KOPT-K1 (cell line): ENCODE measurements at regions not wholly inside any gene's neighbourhood (a gene's known extent, or its start where the extent isn't known, plus 50 kb on each side); places are given as distances from the start of the nearest gene placed in this dataset.
"Not testable (repeated sequence)": the region's sequence is repeated elsewhere in the genome, so short reads cannot be mapped to it uniquely, and the experiment has no call there.

Experiments
- H3K27ac ChIP-seq: fragments of 200-600 bp; sonication (generic); 2 replicates; pipeline ENCODE4 v1.5.1; 2016; ENCODE audit warnings: antibody characterized with exemption, mild to moderate bottlenecking, low read depth, low read length; ENCODE audit not compliant: poor library complexity, severe bottlenecking
- H3K36me3 ChIP-seq: fragments of 200-600 bp; sonication (generic); 2 replicates; pipeline ENCODE4 v1.5.1; 2017; ENCODE audit warnings: antibody characterized with exemption, mild to moderate bottlenecking, low read length, moderate library complexity; ENCODE audit not compliant: insufficient read depth
- H3K9me3 ChIP-seq: fragments of 200-600 bp; sonication (generic); 2 replicates; pipeline ENCODE4 v1.5.1; 2017; ENCODE audit warnings: antibody characterized with exemption, low read length, mild to moderate bottlenecking; ENCODE audit not compliant: insufficient read depth, poor library complexity, severe bottlenecking

GRCh38 chrX:109889289-109890006 lies 113.5 kb upstream of the TMEM164 start:
- Histone ChIP-seq H3K36me3 (no peaks in the 10 kb centered on the region), H3K27ac (no peak overlapping the region)

GRCh38 chrX:109890300-109890699 lies 112.6 kb upstream of the TMEM164 start:
- Histone ChIP-seq H3K9me3 (no peaks in the 10 kb centered on the region), H3K27ac (no peak overlapping the region)

More at GRCh38 chrX:109889289-109890006, 113.5 kb upstream of the TMEM164 start:
- H3K9me3 ChIP-seq = no peaks in the 10 kb centered on the region

GRCh38 chrX:109890910-109891502 lies 111.9 kb upstream of the TMEM164 start:
- Histone ChIP-seq H3K9me3 (no peaks in the 10 kb centered on the region), H3K36me3 (no peaks in the 10 kb centered on the region), H3K27ac (no peak overlapping the region)

More at GRCh38 chrX:109890300-109890699, 112.6 kb upstream of the TMEM164 start:
- H3K36me3 ChIP-seq = no peaks in the 10 kb centered on the region

GRCh38 chrX:109896024-109896423 lies 106.9 kb upstream of the TMEM164 start:
- not testable (repeated sequence) for H3K27ac ChIP-seq, H3K36me3 ChIP-seq, H3K9me3 ChIP-seq

GRCh38 chrX:109902665-109903064 lies 100.2 kb upstream of the TMEM164 start:
- no peaks in the 10 kb centered on the region for H3K9me3 ChIP-seq
- no peaks in the 10 kb centered on the region for H3K36me3 ChIP-seq
- H3K27ac ChIP-seq = no peak overlapping the region

GRCh38 chrX:109911046-109911445 lies 91.9 kb upstream of the TMEM164 start:
- H3K27ac ChIP-seq = no peak overlapping the region
- H3K36me3 ChIP-seq = no peaks in the 10 kb centered on the region

GRCh38 chrX:109912993-109913392 lies 89.9 kb upstream of the TMEM164 start:
- not testable (repeated sequence) for H3K9me3 ChIP-seq, H3K27ac ChIP-seq, H3K36me3 ChIP-seq

More at GRCh38 chrX:109911046-109911445, 91.9 kb upstream of the TMEM164 start:
- no peaks in the 10 kb centered on the region for H3K9me3 ChIP-seq

GRCh38 chrX:109914114-109914849 lies 88.6 kb upstream of the TMEM164 start:
- Histone ChIP-seq H3K27ac (no peak overlapping the region), H3K9me3 (no peaks in the 10 kb centered on the region), H3K36me3 (no peaks in the 10 kb centered on the region)

- Histone ChIP-seq H3K27ac (no peak overlapping the region), H3K36me3 (no peaks in the 10 kb centered on the region)
These were observed 84.2 kb upstream of the TMEM164 start for GRCh38 chrX:109918753-109919152.

GRCh38 chrX:109920325-109920724 lies 82.6 kb upstream of the TMEM164 start:
- Histone ChIP-seq H3K36me3 (no peaks in the 10 kb centered on the region), H3K27ac (no peak overlapping the region), H3K9me3 (no peaks in the 10 kb centered on the region)

More at GRCh38 chrX:109918753-109919152, 84.2 kb upstream of the TMEM164 start:
- H3K9me3 ChIP-seq = no peaks in the 10 kb centered on the region

- H3K27ac ChIP-seq = no peak overlapping the region
- H3K9me3 ChIP-seq = no peaks in the 10 kb centered on the region
- H3K36me3 ChIP-seq = no peaks in the 10 kb centered on the region
These were observed 82.0 kb upstream of the TMEM164 start for GRCh38 chrX:109920868-109921267.

- H3K27ac ChIP-seq = no peak overlapping the region
- no peaks in the 10 kb centered on the region for H3K9me3 ChIP-seq
- H3K36me3 ChIP-seq = no peaks in the 10 kb centered on the region
These were observed 80.7 kb upstream of the TMEM164 start for GRCh38 chrX:109922190-109922589.

- H3K9me3 ChIP-seq, H3K27ac ChIP-seq, H3K36me3 ChIP-seq: not testable (repeated sequence)
These were observed 77.9 kb upstream of the TMEM164 start for GRCh38 chrX:109925003-109925402.

GRCh38 chrX:109925656-109926055 lies 77.3 kb upstream of the TMEM164 start:
- no peak overlapping the region for H3K27ac ChIP-seq
- H3K9me3 ChIP-seq = no peaks in the 10 kb centered on the region
- H3K36me3 ChIP-seq = no peaks in the 10 kb centered on the region

GRCh38 chrX:109926118-109926517 lies 76.8 kb upstream of the TMEM164 start:
- Histone ChIP-seq H3K36me3 (no peaks in the 10 kb centered on the region), H3K9me3 (no peaks in the 10 kb centered on the region), H3K27ac (no peak overlapping the region)
